ENCODE measurements at regions not wholly inside any gene's neighbourhood (a gene's known extent, or its start where the extent isn't known, plus 50 kb on each side); places are given as distances from the start of the nearest gene placed in this dataset.
A peak's percentile ranks its signal among the peaks of the same experiment; 100 is the strongest.

GRCh38 chr16:64254443-64255367 lies 867.2 kb downstream of the CDH11 start:
- no peaks in the 10 kb centered on the region for H3K9me3 ChIP-seq
- H3K27me3 ChIP-seq: no peaks in the 10 kb centered on the region
- DNase-seq: no peak
- H3K4me3 ChIP-seq (ENCODE audit: low read depth, low read length): no peak overlapping the region
- H3K4me1 ChIP-seq: peaks cover 12% of the 10 kb centered on the region
- H3K36me3 ChIP-seq: no peaks in the 10 kb centered on the region
- TF ChIP-seq CTCF (IDR thresholded peaks at IDR 0.05; ENCODE audit: low read depth, low read length): no peak

GRCh38 chr16:64253525-64253924 lies 868.3 kb downstream of the CDH11 start:
- no peak for TF ChIP-seq CTCF (IDR thresholded peaks at IDR 0.05; ENCODE audit: low read depth, low read length)
- H3K36me3 ChIP-seq: no peaks in the 10 kb centered on the region
- DNase-seq: no peak
- H3K4me3 ChIP-seq (ENCODE audit: low read depth, low read length): no peak overlapping the region
- peaks cover 12% of the 10 kb centered on the region for H3K4me1 ChIP-seq
- no peaks in the 10 kb centered on the region for H3K9me3 ChIP-seq
- no peaks in the 10 kb centered on the region for H3K27me3 ChIP-seq

GRCh38 chr16:64253096-64253495 lies 868.8 kb downstream of the CDH11 start:
- no peak for TF ChIP-seq CTCF (IDR thresholded peaks at IDR 0.05; ENCODE audit: low read depth, low read length)
- no peak for DNase-seq
- Histone ChIP-seq H3K36me3 (no peaks in the 10 kb centered on the region), H3K9me3 (no peaks in the 10 kb centered on the region), H3K27me3 (no peaks in the 10 kb centered on the region), H3K4me3 (ENCODE audit: low read depth, low read length) (no peak overlapping the region), H3K4me1 (peaks cover 12% of the 10 kb centered on the region)

GRCh38 chr16:64251742-64252141 lies 870.1 kb downstream of the CDH11 start:
- Histone ChIP-seq H3K9me3 (no peaks in the 10 kb centered on the region), H3K36me3 (no peaks in the 10 kb centered on the region), H3K27me3 (no peaks in the 10 kb centered on the region), H3K4me1 (peaks cover 12% of the 10 kb centered on the region), H3K4me3 (ENCODE audit: low read depth, low read length) (no peak overlapping the region)
- TF ChIP-seq CTCF (IDR thresholded peaks at IDR 0.05; ENCODE audit: low read depth, low read length): no peak
- peak; percentile 12 for DNase-seq

GRCh38 chr16:64250866-64251265 lies 871.0 kb downstream of the CDH11 start:
- no peak for DNase-seq
- H3K4me1 ChIP-seq: peaks cover 12% of the 10 kb centered on the region
- TF ChIP-seq CTCF (IDR thresholded peaks at IDR 0.05; ENCODE audit: low read depth, low read length): no peak
- no peaks in the 10 kb centered on the region for H3K27me3 ChIP-seq
- H3K36me3 ChIP-seq: no peaks in the 10 kb centered on the region
- H3K4me3 ChIP-seq (ENCODE audit: low read depth, low read length): no peak overlapping the region
- no peaks in the 10 kb centered on the region for H3K9me3 ChIP-seq

- H3K4me1 ChIP-seq: no peaks in the 10 kb centered on the region
- no peak for TF ChIP-seq CTCF (IDR thresholded peaks at IDR 0.05; ENCODE audit: low read depth, low read length)
- no peak overlapping the region for H3K4me3 ChIP-seq (ENCODE audit: low read depth, low read length)
- H3K36me3 ChIP-seq: no peaks in the 10 kb centered on the region
- no peak for DNase-seq
- H3K27me3 ChIP-seq: no peaks in the 10 kb centered on the region
- H3K9me3 ChIP-seq: no peaks in the 10 kb centered on the region; the same call in 1 of the 2 replicates
These were observed 879.4 kb downstream of the CDH11 start for GRCh38 chr16:64242492-64242891.
